Epithelial cell of esophagus (primary cell): ENCODE measurements at regions not wholly inside any gene's neighbourhood (a gene's known extent, or its start where the extent isn't known, plus 50 kb on each side); places are given as distances from the start of the nearest gene placed in this dataset.
A peak's percentile ranks its signal among the peaks of the same experiment; 100 is the strongest.

Source experiments
- DNase-seq: peaks from one replicate; pipeline ENCODE4 v3.0.0; 2010; ENCODE audit warnings: low read depth
- H3K4me3 ChIP-seq: 2 replicates; pipeline ENCODE4 v1.5.1; 2011; ENCODE audit warnings: mild to moderate bottlenecking, low read length, control low read depth
- TF ChIP-seq, protein P1 (sequence below): IDR thresholded peaks from 2 replicates; pipeline ENCODE4 v1.5.1; 2011; ENCODE audit warnings: low read depth, mild to moderate bottlenecking, low read length, control low read depth, inconsistent platforms; ENCODE audit not compliant: insufficient read depth; ENCODE audit errors: missing control alignments

GRCh38 chr3:72287956-72288355, 503.0 kb upstream of the PROK2 start:
- H3K4me3 ChIP-seq: no peak overlapping the region
- TF ChIP-seq, protein P1, sequence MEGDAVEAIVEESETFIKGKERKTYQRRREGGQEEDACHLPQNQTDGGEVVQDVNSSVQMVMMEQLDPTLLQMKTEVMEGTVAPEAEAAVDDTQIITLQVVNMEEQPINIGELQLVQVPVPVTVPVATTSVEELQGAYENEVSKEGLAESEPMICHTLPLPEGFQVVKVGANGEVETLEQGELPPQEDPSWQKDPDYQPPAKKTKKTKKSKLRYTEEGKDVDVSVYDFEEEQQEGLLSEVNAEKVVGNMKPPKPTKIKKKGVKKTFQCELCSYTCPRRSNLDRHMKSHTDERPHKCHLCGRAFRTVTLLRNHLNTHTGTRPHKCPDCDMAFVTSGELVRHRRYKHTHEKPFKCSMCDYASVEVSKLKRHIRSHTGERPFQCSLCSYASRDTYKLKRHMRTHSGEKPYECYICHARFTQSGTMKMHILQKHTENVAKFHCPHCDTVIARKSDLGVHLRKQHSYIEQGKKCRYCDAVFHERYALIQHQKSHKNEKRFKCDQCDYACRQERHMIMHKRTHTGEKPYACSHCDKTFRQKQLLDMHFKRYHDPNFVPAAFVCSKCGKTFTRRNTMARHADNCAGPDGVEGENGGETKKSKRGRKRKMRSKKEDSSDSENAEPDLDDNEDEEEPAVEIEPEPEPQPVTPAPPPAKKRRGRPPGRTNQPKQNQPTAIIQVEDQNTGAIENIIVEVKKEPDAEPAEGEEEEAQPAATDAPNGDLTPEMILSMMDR: no peak
- DNase-seq: peak; percentile 57

- DNase-seq: no peak
- TF ChIP-seq, protein P1: no peak
Observed at GRCh38 chr3:72285502-72285901, 500.6 kb upstream of the PROK2 start.

DNA sequence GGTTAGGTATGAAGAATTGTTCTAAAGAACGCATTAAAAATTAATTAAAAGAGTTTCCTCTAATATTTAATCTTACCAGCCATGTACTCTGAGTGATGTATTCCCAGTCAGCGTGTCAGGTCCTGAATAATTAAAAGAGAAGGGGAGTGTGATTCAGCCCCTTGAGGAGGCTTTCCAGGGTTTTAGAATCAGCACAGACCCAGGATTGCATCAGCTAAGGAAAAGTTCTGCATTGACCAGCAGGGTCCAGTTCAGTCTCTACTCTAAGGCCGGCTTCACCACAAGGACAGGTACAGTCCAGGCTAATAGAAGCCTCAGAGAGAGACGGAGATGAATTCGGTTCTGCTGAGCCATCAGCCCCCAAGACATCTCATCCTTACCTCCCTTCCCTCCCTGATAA, 499.5 kb upstream of the PROK2 start:
- no peak overlapping the region for H3K4me3 ChIP-seq
- DNase-seq: no peak
- TF ChIP-seq, protein P1: no peak

More at GRCh38 chr3:72285502-72285901, 500.6 kb upstream of the PROK2 start:
- H3K4me3 ChIP-seq: no peak overlapping the region

GRCh38 chr3:72282918-72283317, 498.0 kb upstream of the PROK2 start:
- no peak overlapping the region for H3K4me3 ChIP-seq
- TF ChIP-seq, protein P1: no peak
- DNase-seq: no peak

- no peak overlapping the region for H3K4me3 ChIP-seq
- no peak for DNase-seq
- TF ChIP-seq, protein P1: no peak
Observed at GRCh38 chr3:72281551-72281950, 496.6 kb upstream of the PROK2 start.

GRCh38 chr3:72280876-72281275, 495.9 kb upstream of the PROK2 start:
- TF ChIP-seq, protein P1: no peak
- no peak overlapping the region for H3K4me3 ChIP-seq
- no peak for DNase-seq

DNA sequence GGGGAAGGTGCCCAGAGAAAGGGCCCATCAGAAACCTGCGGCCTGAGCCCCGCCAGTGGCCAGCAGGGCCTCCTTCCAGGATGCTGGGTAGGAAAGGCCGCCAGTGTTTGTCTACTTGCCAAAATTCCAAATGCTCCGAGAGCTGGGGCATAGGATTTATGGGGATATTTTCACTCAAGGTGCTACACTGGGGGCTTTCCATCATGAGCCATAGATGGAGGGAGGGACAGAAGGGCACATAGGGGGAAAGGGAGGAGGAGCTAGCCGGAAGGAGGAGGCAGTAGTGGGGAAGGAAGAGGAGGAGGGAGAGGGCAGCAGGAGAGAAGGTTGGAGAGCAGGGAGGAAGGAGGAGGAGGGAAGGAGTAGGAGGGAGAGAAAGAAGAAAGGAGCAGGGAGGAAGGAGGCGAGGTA, 494.7 kb upstream of the PROK2 start:
- TF ChIP-seq, protein P1: no peak
- no peak for DNase-seq
- no peak overlapping the region for H3K4me3 ChIP-seq
